ENCODE measurements at regions not wholly inside any gene's neighbourhood (a gene's known extent, or its start where the extent isn't known, plus 50 kb on each side); places are given as distances from the start of the nearest gene placed in this dataset.

GRCh38 chr5:93017849-93018248, 563.2 kb downstream of the NR2F1-AS1 start:
- H3K9me3 ChIP-seq, result no peaks in the 10 kb centered on the region
- H3K27ac ChIP-seq, result no peak overlapping the region
- H3K4me3 ChIP-seq, result no peak overlapping the region
- H3K27me3 ChIP-seq, result no peaks in the 10 kb centered on the region
- DNase-seq, result no peak
- no peak for TF ChIP-seq CTCF (IDR thresholded peaks at IDR 0.05)
- H3K36me3 ChIP-seq, result no peaks in the 10 kb centered on the region
- H3K4me1 ChIP-seq (ENCODE audit: insufficient read depth), result no peaks in the 10 kb centered on the region
- intact Hi-C loops (cut with DNase I), result no loop called here
- 85 to 96% (median 93%) methylated on average over 2 of the region's 2 CpGs for WGBS, 3 donors

DNA sequence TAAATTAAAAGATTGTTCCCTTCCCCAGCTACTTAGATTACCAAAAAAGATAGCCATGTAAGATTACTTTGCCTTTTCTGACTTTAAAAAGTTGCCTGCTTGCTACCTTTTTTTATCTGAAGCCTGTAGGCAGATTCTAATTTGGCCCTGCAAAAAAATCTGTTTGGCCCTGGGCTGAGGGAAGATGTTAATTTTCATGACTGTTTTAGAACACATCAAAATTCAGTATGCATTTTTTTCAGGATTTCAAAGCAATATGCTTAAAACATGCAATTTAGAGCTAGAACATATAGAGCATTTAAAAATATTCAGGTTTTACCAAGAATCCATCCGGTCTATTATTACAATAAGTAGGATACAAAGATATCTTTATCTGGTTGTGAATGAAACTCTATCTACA, 563.6 kb downstream of the NR2F1-AS1 start:
- Histone ChIP-seq H3K27me3 (no peaks in the 10 kb centered on the region), H3K9me3 (no peaks in the 10 kb centered on the region), H3K4me3 (no peak overlapping the region), H3K4me1 (ENCODE audit: insufficient read depth) (no peaks in the 10 kb centered on the region), H3K36me3 (no peaks in the 10 kb centered on the region), H3K27ac (no peak overlapping the region)
- WGBS, 3 donors, result 86 to 92% (median 89%) methylated on average over 1 of the region's 1 CpG
- TF ChIP-seq POLR2A (IDR thresholded peaks at IDR 0.05), result no peak
- DNase-seq, result no peak
- intact Hi-C loops (cut with DNase I), result no loop called here

- H3K4me3 ChIP-seq, result no peak overlapping the region
- intact Hi-C loops (cut with DNase I), result no loop called here
- WGBS, 3 donors, result 69 to 75% (median 73%) methylated on average over 1 of the region's 1 CpG
- no peak for DNase-seq
- no peak for TF ChIP-seq POLR2A (IDR thresholded peaks at IDR 0.05)
- TF ChIP-seq CTCF (IDR thresholded peaks at IDR 0.05), result no peak
- no peak for TF ChIP-seq EP300 (IDR thresholded peaks at IDR 0.05)
- H3K27me3 ChIP-seq, result peaks cover 4% of the 10 kb centered on the region
- H3K9me3 ChIP-seq, result no peaks in the 10 kb centered on the region
- no peaks in the 10 kb centered on the region for H3K4me1 ChIP-seq (ENCODE audit: insufficient read depth)
- no peaks in the 10 kb centered on the region for H3K36me3 ChIP-seq
- H3K27ac ChIP-seq, result no peak overlapping the region
Measured at GRCh38 chr5:93010616-93011015, 570.4 kb downstream of the NR2F1-AS1 start.

DNA sequence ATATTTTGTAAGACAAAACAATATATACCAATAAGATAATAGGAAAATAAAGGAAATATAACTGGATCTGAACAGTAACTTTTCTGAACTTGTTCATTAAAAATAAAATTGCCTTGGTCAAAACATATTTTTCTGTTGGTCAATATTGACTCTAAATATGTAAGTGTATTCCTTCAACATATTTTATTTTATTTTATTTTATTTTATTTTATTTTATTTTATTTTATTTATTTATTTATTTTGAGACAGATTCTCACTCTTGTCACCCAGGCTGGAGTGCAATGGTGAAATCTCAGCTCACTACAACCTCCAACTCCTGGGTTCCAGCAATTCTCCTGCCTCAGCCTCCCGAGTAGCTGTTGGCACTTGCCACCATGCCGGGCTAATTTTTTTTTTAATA, 571.0 kb downstream of the NR2F1-AS1 start:
- Histone ChIP-seq H3K9me3 (no peaks in the 10 kb centered on the region), H3K36me3 (no peaks in the 10 kb centered on the region), H3K27me3 (peaks cover 4% of the 10 kb centered on the region), H3K4me3 (no peak overlapping the region), H3K4me1 (ENCODE audit: insufficient read depth) (no peaks in the 10 kb centered on the region), H3K27ac (no peak overlapping the region)
- intact Hi-C loops (cut with DNase I), result no loop called here
- 91 to 98% (median 95%) methylated on average over 2 of the region's 2 CpGs for WGBS, 3 donors
- no peak for DNase-seq
- TF ChIP-seq POLR2A (IDR thresholded peaks at IDR 0.05) (no peak), EP300 (IDR thresholded peaks at IDR 0.05) (no peak), CTCF (IDR thresholded peaks at IDR 0.05) (no peak)

DNA sequence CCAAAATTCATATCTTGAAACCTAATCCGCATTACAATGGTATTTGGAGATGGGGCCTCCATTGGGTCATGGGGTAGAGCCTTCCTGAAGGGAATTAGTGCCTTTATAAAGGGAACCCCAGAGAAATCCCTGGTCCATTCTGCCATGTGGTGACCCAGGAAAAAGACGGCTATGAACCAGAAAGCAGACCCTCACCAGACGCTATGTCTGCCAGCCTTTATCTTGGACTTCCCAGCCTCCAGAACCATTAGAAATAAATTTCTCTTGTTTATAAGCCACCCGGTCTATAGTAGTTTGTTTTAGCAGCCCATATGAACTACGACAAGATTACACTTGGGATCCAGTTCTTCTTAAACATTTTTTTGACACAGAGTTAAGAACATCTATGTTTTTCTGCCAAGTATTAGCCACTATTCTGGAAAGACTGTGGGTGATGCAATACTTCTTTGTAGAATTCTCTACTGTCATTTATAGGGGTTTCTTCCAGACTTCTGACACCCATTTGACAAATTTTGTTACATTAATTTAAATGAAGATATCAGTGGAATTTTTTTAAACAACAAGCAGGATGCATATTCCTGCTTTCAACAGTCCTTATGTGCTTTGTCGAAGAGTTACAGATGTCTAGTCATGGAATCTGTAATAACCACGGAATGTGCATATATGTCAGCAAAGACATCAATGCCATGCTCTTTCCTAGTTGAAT, 572.4 kb downstream of the NR2F1-AS1 start:
- WGBS, 3 donors, result 88 to 93% (median 92%) methylated on average over 7 of the region's 7 CpGs
- intact Hi-C loops (cut with DNase I), result no loop called here
- TF ChIP-seq EP300 (IDR thresholded peaks at IDR 0.05) (no peak), CTCF (IDR thresholded peaks at IDR 0.05) (no peak), POLR2A (IDR thresholded peaks at IDR 0.05) (no peak)
- Histone ChIP-seq H3K4me3 (no peak overlapping the region), H3K36me3 (no peaks in the 10 kb centered on the region), H3K27ac (no peak overlapping the region), H3K4me1 (ENCODE audit: insufficient read depth) (no peaks in the 10 kb centered on the region), H3K9me3 (no peaks in the 10 kb centered on the region), H3K27me3 (peaks cover 4% of the 10 kb centered on the region)
- DNase-seq, result no peak
